ENCODE measurements at regions not wholly inside any gene's neighbourhood (a gene's known extent, or its start where the extent isn't known, plus 50 kb on each side); places are given as distances from the start of the nearest gene placed in this dataset.

DNA sequence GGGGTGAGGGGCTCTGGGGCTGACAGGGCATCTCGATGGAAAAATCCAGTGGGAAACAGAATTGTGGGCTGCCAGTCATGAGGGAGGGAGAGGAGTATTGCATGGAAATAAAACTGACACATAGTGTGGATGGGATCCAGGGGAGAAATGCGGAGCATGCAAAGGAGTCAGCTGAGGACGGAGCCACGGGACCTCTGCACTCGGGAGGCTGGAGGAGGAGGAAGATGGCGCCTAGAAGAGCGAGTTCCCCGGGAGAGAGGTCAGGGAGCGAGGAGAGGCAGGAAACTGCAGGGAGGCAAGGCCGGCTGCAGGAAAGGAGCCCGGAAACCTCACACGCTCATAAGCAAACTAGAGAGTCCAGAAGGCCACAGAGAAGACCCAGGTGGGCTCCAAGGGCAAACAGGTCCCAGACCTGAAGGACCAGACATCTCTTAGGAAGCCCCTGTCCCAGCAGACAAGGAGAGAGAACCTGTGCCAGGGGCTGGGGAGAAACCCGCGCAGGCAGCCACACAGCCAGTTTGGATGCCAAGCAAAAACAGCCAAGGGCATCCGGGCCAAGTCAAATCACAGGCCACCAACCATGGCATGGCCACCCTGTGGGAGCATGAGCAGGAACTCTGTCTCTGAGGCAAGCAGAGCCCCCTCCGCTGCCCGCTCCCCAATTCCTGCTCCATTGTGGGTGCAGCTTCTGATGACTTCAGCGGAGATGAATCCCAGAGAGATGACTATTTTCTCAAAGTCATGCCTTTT, 218.8 kb upstream of the ID2 start:
- H3K27ac ChIP-seq = no peak overlapping the region
- H3K9me3 ChIP-seq = no peaks in the 10 kb centered on the region
- no peaks in the 10 kb centered on the region for H3K36me3 ChIP-seq
- no peak overlapping the region for H3K4me3 ChIP-seq
- no peaks in the 10 kb centered on the region for H3K4me1 ChIP-seq (ENCODE audit: control insufficient read depth in 1 of 2, low read depth in 2 of 2)
- ATAC-seq (ENCODE audit: insufficient number of reproducible peaks, low FRiP score, low read depth) = no peak
- DNase-seq (ENCODE audit: low spot score) = no peak
- H3K27me3 ChIP-seq (replicated peaks; ENCODE audit: insufficient read depth) = no peaks in the 10 kb centered on the region
- TF ChIP-seq, protein P1, sequence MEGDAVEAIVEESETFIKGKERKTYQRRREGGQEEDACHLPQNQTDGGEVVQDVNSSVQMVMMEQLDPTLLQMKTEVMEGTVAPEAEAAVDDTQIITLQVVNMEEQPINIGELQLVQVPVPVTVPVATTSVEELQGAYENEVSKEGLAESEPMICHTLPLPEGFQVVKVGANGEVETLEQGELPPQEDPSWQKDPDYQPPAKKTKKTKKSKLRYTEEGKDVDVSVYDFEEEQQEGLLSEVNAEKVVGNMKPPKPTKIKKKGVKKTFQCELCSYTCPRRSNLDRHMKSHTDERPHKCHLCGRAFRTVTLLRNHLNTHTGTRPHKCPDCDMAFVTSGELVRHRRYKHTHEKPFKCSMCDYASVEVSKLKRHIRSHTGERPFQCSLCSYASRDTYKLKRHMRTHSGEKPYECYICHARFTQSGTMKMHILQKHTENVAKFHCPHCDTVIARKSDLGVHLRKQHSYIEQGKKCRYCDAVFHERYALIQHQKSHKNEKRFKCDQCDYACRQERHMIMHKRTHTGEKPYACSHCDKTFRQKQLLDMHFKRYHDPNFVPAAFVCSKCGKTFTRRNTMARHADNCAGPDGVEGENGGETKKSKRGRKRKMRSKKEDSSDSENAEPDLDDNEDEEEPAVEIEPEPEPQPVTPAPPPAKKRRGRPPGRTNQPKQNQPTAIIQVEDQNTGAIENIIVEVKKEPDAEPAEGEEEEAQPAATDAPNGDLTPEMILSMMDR (IDR thresholded peaks at IDR 0.05) = no peak

DNA sequence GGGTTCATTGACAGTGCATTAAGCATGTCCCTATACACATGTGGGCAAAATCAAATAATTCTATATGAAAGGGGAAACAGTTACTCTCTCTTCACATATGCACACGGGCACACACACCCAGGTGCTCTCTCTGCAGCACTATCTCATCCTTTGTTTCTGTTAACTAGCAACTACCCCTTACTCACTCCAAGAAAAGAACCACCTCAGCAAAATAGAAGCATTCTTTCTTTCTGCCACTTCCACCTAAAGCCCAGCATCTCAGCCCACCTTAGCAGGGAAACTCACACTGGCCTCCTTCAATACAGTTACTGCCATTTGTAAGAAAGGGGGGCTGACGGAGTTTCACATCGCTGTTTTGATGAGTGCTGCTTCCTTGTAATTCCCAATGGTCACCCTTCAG, 216.3 kb upstream of the ID2 start:
- Histone ChIP-seq H3K27me3 (replicated peaks; ENCODE audit: insufficient read depth) (no peaks in the 10 kb centered on the region), H3K27ac (no peak overlapping the region), H3K9me3 (no peaks in the 10 kb centered on the region), H3K4me1 (ENCODE audit: control insufficient read depth in 1 of 2, low read depth in 2 of 2) (no peaks in the 10 kb centered on the region), H3K4me3 (no peak overlapping the region), H3K36me3 (no peaks in the 10 kb centered on the region)
- ATAC-seq (ENCODE audit: insufficient number of reproducible peaks, low FRiP score, low read depth) = no peak
- DNase-seq (ENCODE audit: low spot score) = no peak
- TF ChIP-seq, protein P1 (IDR thresholded peaks at IDR 0.05) = no peak

DNA sequence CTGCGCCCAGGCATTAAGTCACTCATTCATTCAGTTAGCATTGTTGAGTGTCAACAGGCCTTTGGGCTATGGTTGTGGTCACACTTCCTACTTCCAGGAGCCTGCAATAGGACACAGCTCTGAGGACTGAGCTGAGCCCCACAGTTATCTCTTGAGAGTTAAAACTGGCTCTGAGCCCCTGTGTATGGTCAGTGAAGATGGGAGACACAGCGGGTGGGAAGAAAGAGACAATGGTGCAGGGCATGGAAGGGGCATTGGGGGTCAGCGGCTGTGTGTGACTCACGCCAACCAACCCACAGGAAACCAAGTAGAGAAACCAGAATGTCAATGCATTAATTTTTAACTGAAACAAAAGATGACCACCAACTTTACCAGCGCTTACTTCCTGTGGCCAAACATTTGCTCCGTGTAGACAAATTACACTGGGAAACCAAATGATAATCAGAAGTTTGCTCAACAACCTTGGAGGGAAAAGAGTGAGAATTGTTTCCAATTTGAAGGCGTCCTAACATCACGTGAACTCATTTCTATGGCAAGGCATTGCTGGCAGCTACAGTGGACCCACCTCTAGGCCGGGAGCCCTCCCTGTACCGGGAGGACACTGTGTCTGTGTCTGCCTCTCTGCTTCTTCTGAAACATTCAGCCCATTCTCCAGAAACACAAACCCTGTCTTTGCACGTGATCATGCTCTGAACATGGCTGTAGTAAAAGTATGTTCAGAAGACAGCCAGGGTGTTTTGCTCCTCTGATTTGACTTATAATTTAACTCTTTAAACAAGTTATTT, 212.0 kb upstream of the ID2 start:
- no peak for DNase-seq (ENCODE audit: low spot score)
- H3K4me1 ChIP-seq (ENCODE audit: control insufficient read depth in 1 of 2, low read depth in 2 of 2) = no peaks in the 10 kb centered on the region
- no peak for ATAC-seq (ENCODE audit: insufficient number of reproducible peaks, low FRiP score, low read depth)
- no peaks in the 10 kb centered on the region for H3K36me3 ChIP-seq
- no peak overlapping the region for H3K4me3 ChIP-seq
- TF ChIP-seq, protein P1 (IDR thresholded peaks at IDR 0.05) = no peak
- H3K27ac ChIP-seq = no peak overlapping the region
- H3K27me3 ChIP-seq (replicated peaks; ENCODE audit: insufficient read depth) = no peaks in the 10 kb centered on the region
- no peaks in the 10 kb centered on the region for H3K9me3 ChIP-seq

DNA sequence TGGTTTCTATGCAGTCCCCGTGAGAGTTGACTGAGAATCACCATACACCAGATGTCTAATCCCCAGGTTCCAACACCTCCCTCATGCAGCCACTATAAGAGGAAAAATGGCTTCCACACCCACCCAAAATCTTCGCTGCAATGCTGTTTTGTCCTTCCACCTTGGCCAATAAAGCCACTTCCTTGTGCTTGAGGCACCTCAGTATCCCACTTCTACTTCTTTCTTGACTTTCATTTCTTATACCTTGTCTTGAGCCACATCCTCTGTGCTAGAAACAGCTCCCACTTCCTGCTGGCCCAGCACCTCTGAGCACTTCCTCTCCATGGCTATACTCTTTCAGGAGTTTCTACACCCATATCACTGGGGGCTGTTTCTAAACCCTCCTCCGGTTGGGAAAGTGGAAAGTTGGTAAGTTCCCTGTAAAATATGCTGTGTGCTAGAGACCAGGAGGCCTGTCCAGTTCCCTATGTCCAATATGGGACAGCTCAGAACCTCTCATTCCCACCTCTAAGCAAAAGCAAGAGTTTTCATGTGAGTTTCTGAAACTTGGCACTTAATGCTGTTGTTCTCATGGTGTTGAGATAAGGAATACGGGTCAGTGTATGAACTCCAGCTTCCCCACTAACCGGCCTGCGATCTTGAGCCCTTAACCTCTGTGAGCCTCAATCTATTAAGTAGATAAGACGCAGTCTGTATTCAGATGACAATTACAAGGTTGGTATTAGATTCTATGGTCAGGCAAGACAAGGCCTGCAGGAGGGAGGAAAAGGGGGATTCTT, 209.1 kb upstream of the ID2 start:
- no peak overlapping the region for H3K4me3 ChIP-seq
- no peak overlapping the region for H3K27ac ChIP-seq
- ATAC-seq (ENCODE audit: insufficient number of reproducible peaks, low FRiP score, low read depth) (no peak), DNase-seq (ENCODE audit: low spot score) (no peak)
- no peaks in the 10 kb centered on the region for H3K9me3 ChIP-seq
- TF ChIP-seq, protein P1 (IDR thresholded peaks at IDR 0.05) = no peak
- no peaks in the 10 kb centered on the region for H3K27me3 ChIP-seq (replicated peaks; ENCODE audit: insufficient read depth)
- no peaks in the 10 kb centered on the region for H3K4me1 ChIP-seq (ENCODE audit: control insufficient read depth in 1 of 2, low read depth in 2 of 2)
- no peaks in the 10 kb centered on the region for H3K36me3 ChIP-seq

Measured in thoracic aorta (tissue), 2 donors.